Neural cell (in vitro differentiated cells): ENCODE measurements at regions not wholly inside any gene's neighbourhood (a gene's known extent, or its start where the extent isn't known, plus 50 kb on each side); places are given as distances from the start of the nearest gene placed in this dataset.

Source experiments
- CTCF ChIP-seq: fragments of 450-650 bp; IDR thresholded peaks from 2 replicates; pipeline ENCODE4 v1.5.1; 2014; ENCODE audit warnings: antibody characterized with exemption, mild to moderate bottlenecking, moderate library complexity; ENCODE audit not compliant: poor library complexity, severe bottlenecking
- RAD21 ChIP-seq: fragments of 450-650 bp; conservative IDR thresholded peaks from 2 replicates; pipeline ENCODE4 v1.6.1; 2014; ENCODE audit warnings: antibody characterized with exemption, mild to moderate bottlenecking, moderate library complexity
- SMC3 ChIP-seq: fragments of 450-650 bp; conservative IDR thresholded peaks from 2 replicates; pipeline ENCODE4 v1.6.1; 2014; ENCODE audit warnings: antibody characterized with exemption, mild to moderate bottlenecking, moderate library complexity; ENCODE audit not compliant: poor library complexity

DNA sequence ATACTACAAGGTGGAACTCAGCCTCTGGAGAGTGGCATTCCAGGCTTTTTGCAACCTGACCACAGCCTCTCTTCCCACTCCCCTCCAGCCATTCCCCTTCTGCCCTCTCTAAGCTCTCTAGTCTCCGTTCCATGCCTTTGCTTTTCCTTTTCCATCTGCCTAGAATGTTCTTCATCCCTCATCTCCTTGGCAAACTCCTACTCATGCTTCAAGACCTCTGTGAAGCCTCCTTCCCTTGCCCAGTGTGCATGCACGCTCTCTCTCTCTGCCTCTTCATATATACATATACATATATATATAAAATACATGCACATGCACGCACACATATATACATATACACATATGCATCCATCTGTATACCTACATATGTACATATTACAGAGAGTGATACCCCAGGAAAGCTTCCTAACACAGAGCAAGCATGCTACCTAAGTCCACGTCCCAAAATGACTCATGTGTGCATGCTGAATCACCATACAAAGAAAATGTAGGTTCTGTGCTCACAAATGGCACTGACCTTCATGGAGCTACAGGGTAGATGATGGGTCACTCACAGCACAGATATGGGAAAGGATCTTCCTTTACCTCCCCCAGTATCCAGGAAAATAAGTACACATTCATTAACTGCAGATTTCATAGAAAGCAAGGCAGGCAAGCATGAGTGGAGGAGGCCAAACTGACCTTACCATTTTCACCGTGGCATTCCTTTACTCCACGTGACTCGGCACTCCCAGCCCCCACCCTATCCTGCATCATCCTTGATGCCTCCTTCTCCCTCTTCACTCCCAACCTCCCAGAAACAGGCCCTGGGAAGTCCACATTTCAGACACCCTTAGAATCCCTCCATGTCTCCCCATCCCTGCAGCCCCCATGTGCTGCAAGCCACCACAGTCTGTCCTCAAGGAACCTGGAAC, 238.4 kb upstream of the ZMIZ1 start:
- TF ChIP-seq SMC3, result no peak
- TF ChIP-seq CTCF, result no peak
- TF ChIP-seq RAD21, result no peak
